Thymus (tissue), 11 donors: ENCODE measurements at regions not wholly inside any gene's neighbourhood (a gene's known extent, or its start where the extent isn't known, plus 50 kb on each side); places are given as distances from the start of the nearest gene placed in this dataset.

Source experiments
- DNase-seq, 9 donors: peaks; one replicate each; pipeline ENCODE4 v3.0.0-alpha.2; 2013; ENCODE audit warnings: low spot score in 9 of 9, low read depth in 6 of 9, missing footprints in 1 of 9
- H3K27ac ChIP-seq, 2 donors: one replicate each; pipeline ENCODE4 v1.5.1; 2013; ENCODE audit warnings: control low read depth in 1 of 2, low read depth in 1 of 2, low read length in 1 of 2, mild to moderate bottlenecking in 1 of 2, moderate library complexity in 1 of 2
- H3K27me3 ChIP-seq, 2 donors: one replicate each; pipeline ENCODE4 v1.5.1; 2013; ENCODE audit warnings: low read length in 1 of 2; ENCODE audit not compliant: control insufficient read depth in 2 of 2, insufficient read depth in 1 of 2
- H3K36me3 ChIP-seq, 2 donors: one replicate each; pipeline ENCODE4 v1.5.1; 2013; ENCODE audit warnings: low read length in 1 of 2, mild to moderate bottlenecking in 1 of 2, moderate library complexity in 1 of 2; ENCODE audit not compliant: control insufficient read depth in 2 of 2, insufficient read depth in 2 of 2
- H3K4me1 ChIP-seq, 2 donors: one replicate each; pipeline ENCODE4 v1.5.1; 2013; ENCODE audit warnings: low read length in 2 of 2; ENCODE audit not compliant: control insufficient read depth in 2 of 2, insufficient read depth in 2 of 2
- H3K4me3 ChIP-seq, 2 donors: one replicate each; pipeline ENCODE4 v1.5.1; 2013; ENCODE audit warnings: low read length in 2 of 2, control low read depth in 1 of 2, mild to moderate bottlenecking in 1 of 2
- H3K9me3 ChIP-seq, 2 donors: one replicate each; pipeline ENCODE4 v1.5.1; 2013; ENCODE audit warnings: low read length in 1 of 2, mild to moderate bottlenecking in 1 of 2; ENCODE audit not compliant: control insufficient read depth in 2 of 2, insufficient read depth in 1 of 2
- WGBS: extraction: QIAGEN DNeasy Blood & Tissue Kit; methylation state at CpG from one replicate; pipeline ENCODE4 v1.1.7; 2013; 5-methylcytosine and 5-hydroxymethylcytosine counted together
- donor health status: healthy.

GRCh38 chr3:127137757-127138536 lies 55.0 kb upstream of the PRR23E start:
- Histone ChIP-seq H3K9me3 (peaks cover 0 to 2% of the 10 kb centered on the region in 2 donors), H3K27ac (no peak overlapping the region), H3K27me3 (peaks cover 18 to 52% of the 10 kb centered on the region in 2 donors), H3K36me3 (no peaks in the 10 kb centered on the region), H3K4me1 (peaks cover 2 to 7% of the 10 kb centered on the region in 2 donors), H3K4me3 (no peak overlapping the region)
- WGBS, result 92% methylated on average over 11 of the region's 11 CpGs
- DNase-seq, result no peak

DNA sequence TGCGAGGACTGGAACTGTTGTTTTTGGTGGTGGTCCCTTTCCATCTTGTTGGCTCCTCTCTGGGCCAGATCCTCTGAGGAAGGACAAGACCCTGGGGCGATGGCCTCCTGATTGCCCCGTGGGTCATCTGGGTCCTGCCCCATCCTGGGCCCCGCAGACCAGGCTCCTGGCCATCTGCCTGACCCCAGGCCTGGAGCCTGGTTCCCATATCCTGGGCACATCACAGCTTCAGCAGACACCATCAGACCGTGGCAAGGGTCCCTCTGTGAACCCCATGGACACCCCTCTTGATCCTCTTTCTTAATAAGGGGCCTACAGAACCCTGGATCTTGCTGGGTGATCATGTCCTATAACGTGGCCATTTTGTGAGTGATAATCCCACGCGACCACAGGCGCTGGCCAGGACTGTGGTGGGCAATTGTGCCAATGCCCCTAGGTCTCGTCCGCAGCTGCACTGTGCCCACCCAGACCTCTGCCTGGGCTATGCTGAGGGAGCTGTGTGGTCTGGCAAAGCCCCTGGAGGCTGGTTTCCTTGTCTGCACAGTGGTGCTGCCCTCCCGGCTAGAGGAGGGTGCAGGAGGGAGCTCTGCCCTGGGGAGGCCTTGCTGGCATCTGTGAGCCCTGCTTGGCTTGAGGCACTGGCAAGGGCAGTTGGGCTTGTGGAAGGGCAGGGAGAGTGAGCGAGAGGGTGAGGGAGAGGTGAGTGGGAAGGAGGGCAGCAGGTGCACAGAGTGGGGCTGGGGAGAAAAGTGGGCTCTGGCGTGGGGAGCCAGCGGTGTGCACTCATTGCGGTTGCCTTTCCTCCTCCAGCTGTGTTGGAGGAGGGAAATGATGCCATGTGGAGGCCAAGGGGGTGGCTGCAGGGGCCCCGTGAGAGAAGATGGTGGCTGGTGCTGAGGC lies 53.1 kb upstream of the PRR23E start:
- peaks cover 2 to 3% of the 10 kb centered on the region in 2 donors for H3K4me1 ChIP-seq
- no peak overlapping the region for H3K27ac ChIP-seq
- H3K27me3 ChIP-seq, result peaks cover 18 to 36% of the 10 kb centered on the region in 2 donors
- 92% methylated on average over 17 of the region's 17 CpGs for WGBS
- H3K36me3 ChIP-seq, result no peaks in the 10 kb centered on the region
- no peak for DNase-seq
- no peak overlapping the region for H3K4me3 ChIP-seq
- H3K9me3 ChIP-seq, result peaks cover 0 to 2% of the 10 kb centered on the region in 2 donors

DNA sequence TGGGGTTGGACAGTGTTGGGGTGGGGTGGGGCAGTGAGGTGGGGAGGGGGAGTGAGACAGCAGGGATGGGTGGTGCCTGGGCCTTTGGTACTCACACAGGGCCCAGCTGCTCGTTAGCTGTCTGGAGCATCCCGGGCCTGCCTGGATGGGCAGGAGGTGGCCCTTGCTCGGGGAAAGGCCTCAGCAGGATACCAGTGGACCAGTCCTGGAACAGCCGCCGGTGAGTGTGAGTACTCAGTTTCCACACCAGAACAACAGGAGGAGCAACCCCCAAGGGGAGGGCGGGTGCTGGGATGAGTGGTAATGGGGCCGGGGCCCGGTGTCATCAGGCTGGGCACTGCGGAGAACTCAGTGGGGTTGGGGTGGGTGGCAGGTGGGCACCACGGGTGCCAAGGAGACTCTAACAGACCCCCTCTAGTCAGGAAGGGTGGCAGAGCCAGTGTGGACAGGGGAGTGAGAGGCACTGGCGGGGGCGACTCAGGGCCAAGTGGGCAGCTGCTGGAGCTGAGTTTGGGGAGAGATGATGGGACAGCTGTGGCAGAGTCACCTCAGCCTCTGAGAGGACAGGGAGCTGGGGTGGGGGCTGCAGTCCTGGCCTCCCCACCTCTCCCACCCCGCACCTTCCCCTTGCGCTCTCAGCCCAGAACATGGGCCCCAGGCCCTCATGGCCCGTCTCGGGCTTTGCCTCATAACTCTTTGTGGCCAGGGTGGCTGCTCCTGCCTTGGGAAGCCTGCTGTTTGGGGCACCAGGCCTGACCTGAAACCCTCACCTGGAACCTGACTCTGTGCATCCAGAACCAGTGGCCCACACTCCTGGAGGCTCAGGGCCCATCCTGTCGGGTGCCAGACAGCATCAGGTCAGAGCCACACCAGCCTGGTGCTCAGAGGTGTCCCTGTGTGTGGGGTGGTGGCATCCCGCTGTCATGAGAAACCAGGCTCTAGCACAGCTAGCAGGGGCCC lies 52.1 kb upstream of the PRR23E start:
- H3K4me1 ChIP-seq, result no peaks in the 10 kb centered on the region
- DNase-seq, result no peak
- no peaks in the 10 kb centered on the region for H3K36me3 ChIP-seq
- WGBS, result 96% methylated on average over 18 of the region's 18 CpGs
- H3K4me3 ChIP-seq, result no peak overlapping the region
- no peak overlapping the region for H3K27ac ChIP-seq
- H3K9me3 ChIP-seq, result peaks cover 0 to 2% of the 10 kb centered on the region in 2 donors
- peaks cover 9 to 26% of the 10 kb centered on the region in 2 donors for H3K27me3 ChIP-seq

GRCh38 chr3:127141921-127142730 lies 50.8 kb upstream of the PRR23E start:
- DNase-seq, result no peak
- H3K36me3 ChIP-seq, result no peaks in the 10 kb centered on the region

More at GRCh38 chr3:127141921-127142730, 50.8 kb upstream of the PRR23E start:
- no peak overlapping the region for H3K4me3 ChIP-seq
- no peak overlapping the region for H3K27ac ChIP-seq
- 81% methylated on average over 19 of the region's 19 CpGs for WGBS
- peaks cover 0 to 13% of the 10 kb centered on the region in 2 donors for H3K27me3 ChIP-seq
- H3K9me3 ChIP-seq, result no peaks in the 10 kb centered on the region
- no peaks in the 10 kb centered on the region for H3K4me1 ChIP-seq
